Spinal cord (tissue), 9 donors: ENCODE measurements at regions not wholly inside any gene's neighbourhood (a gene's known extent, or its start where the extent isn't known, plus 50 kb on each side); places are given as distances from the start of the nearest gene placed in this dataset.
A peak's percentile ranks its signal among the peaks of the same experiment; 100 is the strongest.
"Not testable (repeated sequence)": the region's sequence is repeated elsewhere in the genome, so short reads cannot be mapped to it uniquely, and the experiment has no call there.

Source experiments
- DNase-seq, 6 donors: peaks; one replicate each; pipeline versions ENCODE4 v3.0.0 to v3.0.0-alpha.2; 2013 to 2015; ENCODE audit warnings: low spot score in 6 of 6, low read depth in 4 of 6
- H3K27ac ChIP-seq: one replicate; pipeline ENCODE4 v1.5.1; 2013; ENCODE audit warnings: low read depth, low read length, control low read depth
- H3K27me3 ChIP-seq: one replicate; pipeline ENCODE4 v1.6.1; 2013; ENCODE audit warnings: low read length; ENCODE audit not compliant: control insufficient read depth, insufficient read depth
- H3K36me3 ChIP-seq: one replicate; pipeline ENCODE4 v1.6.1; 2013; ENCODE audit warnings: low read length; ENCODE audit not compliant: control insufficient read depth, insufficient read depth
- H3K4me1 ChIP-seq: one replicate; pipeline ENCODE4 v1.6.1; 2013; ENCODE audit warnings: low read length; ENCODE audit not compliant: control insufficient read depth, insufficient read depth
- H3K4me3 ChIP-seq: one replicate; pipeline ENCODE4 v1.5.1; 2013; ENCODE audit warnings: low read depth, low read length, control low read depth
- H3K9me3 ChIP-seq: one replicate; pipeline ENCODE4 v1.6.1; 2013; ENCODE audit warnings: low read length; ENCODE audit not compliant: control insufficient read depth, insufficient read depth
- WGBS: methylation state at CpG from one replicate; pipeline ENCODE4 v1.1.5; 2013; ENCODE audit warnings: missing lambda C conversion rate; ENCODE audit not compliant: insufficient coverage; 5-methylcytosine and 5-hydroxymethylcytosine counted together
- donor health status: healthy.

GRCh38 chr2:67169417-67170140, 227.6 kb upstream of the ETAA1 start:
- Histone ChIP-seq H3K4me3 (no peak overlapping the region), H3K36me3 (no peaks in the 10 kb centered on the region), H3K27me3 (no peaks in the 10 kb centered on the region), H3K27ac (no peak overlapping the region), H3K4me1 (no peaks in the 10 kb centered on the region), H3K9me3 (no peaks in the 10 kb centered on the region)
- no peak for DNase-seq
- WGBS: 67% methylated on average over 1 of the region's 6 CpGs

GRCh38 chr2:67179526-67179925, 217.6 kb upstream of the ETAA1 start:
- Histone ChIP-seq H3K27ac (no peak overlapping the region), H3K4me3 (no peak overlapping the region), H3K9me3 (no peaks in the 10 kb centered on the region), H3K27me3 (no peaks in the 10 kb centered on the region), H3K4me1 (no peaks in the 10 kb centered on the region), H3K36me3 (no peaks in the 10 kb centered on the region)
- no CpG with 5 or more reads among the region's 3 CpGs for WGBS
- DNase-seq: peak in 1 of 6 donors; percentile 3

- Histone ChIP-seq H3K36me3 (no peaks in the 10 kb centered on the region), H3K27ac (no peak overlapping the region), H3K27me3 (no peaks in the 10 kb centered on the region), H3K4me3 (no peak overlapping the region), H3K4me1 (no peaks in the 10 kb centered on the region), H3K9me3 (no peaks in the 10 kb centered on the region)
- WGBS: no CpG with 5 or more reads among the region's 2 CpGs
- no peak for DNase-seq
These were observed 216.3 kb upstream of the ETAA1 start for GRCh38 chr2:67180841-67181240.

GRCh38 chr2:67182884-67183283, 214.2 kb upstream of the ETAA1 start:
- Histone ChIP-seq H3K4me3 (no peak overlapping the region), H3K4me1 (no peaks in the 10 kb centered on the region), H3K27ac (no peak overlapping the region), H3K27me3 (no peaks in the 10 kb centered on the region), H3K36me3 (no peaks in the 10 kb centered on the region), H3K9me3 (no peaks in the 10 kb centered on the region)
- no peak for DNase-seq
- WGBS: no CpG with 5 or more reads among the region's 2 CpGs

GRCh38 chr2:67186326-67186725, 210.8 kb upstream of the ETAA1 start:
- Histone ChIP-seq H3K4me1 (no peaks in the 10 kb centered on the region), H3K4me3 (no peak overlapping the region), H3K27me3 (no peaks in the 10 kb centered on the region), H3K27ac (no peak overlapping the region), H3K36me3 (no peaks in the 10 kb centered on the region), H3K9me3 (no peaks in the 10 kb centered on the region)
- no peak for DNase-seq
- WGBS: 89% methylated on average over 1 of the region's 3 CpGs

- Histone ChIP-seq H3K36me3 (no peaks in the 10 kb centered on the region), H3K27ac (no peak overlapping the region), H3K4me1 (no peaks in the 10 kb centered on the region), H3K4me3 (no peak overlapping the region), H3K27me3 (no peaks in the 10 kb centered on the region), H3K9me3 (no peaks in the 10 kb centered on the region)
- 94% methylated on average over 3 of the region's 4 CpGs for WGBS
- DNase-seq: no peak
These were observed 210.3 kb upstream of the ETAA1 start for GRCh38 chr2:67186871-67187270.

GRCh38 chr2:67195327-67195726, 201.8 kb upstream of the ETAA1 start:
- H3K27me3 ChIP-seq, H3K36me3 ChIP-seq, DNase-seq, H3K4me1 ChIP-seq, H3K4me3 ChIP-seq, H3K9me3 ChIP-seq, H3K27ac ChIP-seq: not testable (repeated sequence)
- 96% methylated on average over 8 of the region's 8 CpGs for WGBS

- Histone ChIP-seq H3K27ac (no peak overlapping the region), H3K4me1 (no peaks in the 10 kb centered on the region), H3K4me3 (no peak overlapping the region), H3K27me3 (no peaks in the 10 kb centered on the region), H3K36me3 (no peaks in the 10 kb centered on the region), H3K9me3 (no peaks in the 10 kb centered on the region)
- 67% methylated on average over 1 of the region's 3 CpGs for WGBS
- peak in 1 of 6 donors; percentile 89 for DNase-seq
These were observed 195.6 kb upstream of the ETAA1 start for GRCh38 chr2:67201521-67201920.

- H3K9me3 ChIP-seq: no peaks in the 10 kb centered on the region
- no peak overlapping the region for H3K27ac ChIP-seq
- H3K4me1 ChIP-seq: no peaks in the 10 kb centered on the region
- WGBS: no CpG with 5 or more reads among the region's 1 CpG
- H3K36me3 ChIP-seq: no peaks in the 10 kb centered on the region
- no peaks in the 10 kb centered on the region for H3K27me3 ChIP-seq
- H3K4me3 ChIP-seq: no peak overlapping the region
- no peak for DNase-seq
These were observed 192.8 kb upstream of the ETAA1 start for GRCh38 chr2:67204349-67204748.

GRCh38 chr2:67208887-67209500, 188.1 kb upstream of the ETAA1 start:
- Histone ChIP-seq H3K4me3 (no peak overlapping the region), H3K9me3 (no peaks in the 10 kb centered on the region), H3K27ac (no peak overlapping the region), H3K4me1 (no peaks in the 10 kb centered on the region), H3K36me3 (no peaks in the 10 kb centered on the region), H3K27me3 (no peaks in the 10 kb centered on the region)
- no CpG with 5 or more reads among the region's 3 CpGs for WGBS
- peak in 2 of 6 donors; percentile 10 to 74 for DNase-seq
